ENCODE measurements at regions not wholly inside any gene's neighbourhood (a gene's known extent, or its start where the extent isn't known, plus 50 kb on each side); places are given as distances from the start of the nearest gene placed in this dataset.

- H3K4me3 ChIP-seq: no peak overlapping the region
- H3K27ac ChIP-seq: no peak overlapping the region
- no peak for TF ChIP-seq CTCF (IDR thresholded peaks at IDR 0.05)
- intact Hi-C loops (cut with DNase I): no loop called here
- H3K9me3 ChIP-seq: no peaks in the 10 kb centered on the region
- no peaks in the 10 kb centered on the region for H3K4me1 ChIP-seq
- ATAC-seq (no peak), DNase-seq (no peak)
- no peaks in the 10 kb centered on the region for H3K27me3 ChIP-seq
- H3K36me3 ChIP-seq: no peaks in the 10 kb centered on the region
Measured at GRCh38 chr4:79673898-79674297, 265.9 kb upstream of the GK2 start.

GRCh38 chr4:79673377-79673776 lies 265.3 kb upstream of the GK2 start:
- Histone ChIP-seq H3K4me1 (no peaks in the 10 kb centered on the region), H3K27ac (no peak overlapping the region), H3K9me3 (no peaks in the 10 kb centered on the region), H3K27me3 (no peaks in the 10 kb centered on the region), H3K36me3 (no peaks in the 10 kb centered on the region), H3K4me3 (no peak overlapping the region)
- intact Hi-C loops (cut with DNase I): no loop called here
- ATAC-seq (no peak), DNase-seq (no peak)
- no peak for TF ChIP-seq CTCF (IDR thresholded peaks at IDR 0.05)

GRCh38 chr4:79666875-79667274 lies 258.8 kb upstream of the GK2 start:
- Histone ChIP-seq H3K4me1 (no peaks in the 10 kb centered on the region), H3K4me3 (no peak overlapping the region), H3K36me3 (no peaks in the 10 kb centered on the region), H3K9me3 (no peaks in the 10 kb centered on the region), H3K27ac (no peak overlapping the region), H3K27me3 (no peaks in the 10 kb centered on the region)
- intact Hi-C loops (cut with DNase I): no loop called here
- ATAC-seq (no peak), DNase-seq (no peak)
- no peak for TF ChIP-seq CTCF (IDR thresholded peaks at IDR 0.05)

GRCh38 chr4:79666112-79666511 lies 258.1 kb upstream of the GK2 start:
- Histone ChIP-seq H3K4me1 (no peaks in the 10 kb centered on the region), H3K4me3 (no peak overlapping the region), H3K27ac (no peak overlapping the region), H3K27me3 (no peaks in the 10 kb centered on the region), H3K9me3 (no peaks in the 10 kb centered on the region), H3K36me3 (no peaks in the 10 kb centered on the region)
- no peak for DNase-seq
- ATAC-seq: no peak
- intact Hi-C loops (cut with DNase I): no loop called here
- no peak for TF ChIP-seq CTCF (IDR thresholded peaks at IDR 0.05)

GRCh38 chr4:79663865-79664264 lies 255.8 kb upstream of the GK2 start:
- Histone ChIP-seq H3K4me3 (no peak overlapping the region), H3K4me1 (no peaks in the 10 kb centered on the region), H3K27ac (no peak overlapping the region), H3K9me3 (no peaks in the 10 kb centered on the region), H3K27me3 (no peaks in the 10 kb centered on the region), H3K36me3 (no peaks in the 10 kb centered on the region)
- TF ChIP-seq CTCF (IDR thresholded peaks at IDR 0.05): no peak
- ATAC-seq: no peak
- no peak for DNase-seq
- intact Hi-C loops (cut with DNase I): no loop called here

- no peak for ATAC-seq
- Histone ChIP-seq H3K36me3 (no peaks in the 10 kb centered on the region), H3K9me3 (no peaks in the 10 kb centered on the region), H3K4me1 (no peaks in the 10 kb centered on the region), H3K27ac (no peak overlapping the region), H3K4me3 (no peak overlapping the region), H3K27me3 (no peaks in the 10 kb centered on the region)
- TF ChIP-seq CTCF (IDR thresholded peaks at IDR 0.05): no peak
- DNase-seq: no peak
- intact Hi-C loops (cut with DNase I): no loop called here
Measured at GRCh38 chr4:79663141-79663540, 255.1 kb upstream of the GK2 start.

Data from upper lobe of right lung (tissue), 1 donor.